GM12878 (cell line): ENCODE measurements at regions not wholly inside any gene's neighbourhood (a gene's known extent, or its start where the extent isn't known, plus 50 kb on each side); places are given as distances from the start of the nearest gene placed in this dataset.

Experiments
- ATAC-seq: fragments of 200-7000 bp; cut with Tn5 transposase; 3 replicates; pipeline ENCODE4 v1.9.1; 2020; ENCODE audit warnings: mild to moderate bottlenecking, moderate library complexity
- BruUV-seq: library from RNA; stranded (reverse); fragments of 400-500 nt; replicated peaks from 2 replicates; lab custom pipeline; 2021; lab: Mats Ljungman, UMichigan
- CTCF ChIA-PET: fragments of 300-600 bp; sonication (Branson Sonifier 250); formaldehyde crosslinking; extraction: SDS; loops from one replicate; lab custom pipeline; 2021; ENCODE audit warnings: inconsistent platforms; lab: Yijun Ruan, JAX
- POLR2A ChIA-PET: fragments of 350-600 bp; formaldehyde crosslinking; extraction: SDS; loops from one replicate; lab custom pipeline; 2021; ENCODE audit warnings: inconsistent platforms; lab: Charles Lee
- RAD21 ChIA-PET: fragments of 300-600 bp; sonication (Branson Sonifier 250); formaldehyde crosslinking; loops from one replicate; lab custom pipeline; 2023; ENCODE audit warnings: antibody characterized with exemption; ENCODE audit not compliant: unreplicated experiment; lab: Charles Lee
- SMC1A ChIA-PET: fragments of 300-600 bp; sonication (Branson Sonifier 250); formaldehyde crosslinking; loops from one replicate; lab custom pipeline; 2023; ENCODE audit not compliant: unreplicated experiment, uncharacterized antibody; lab: Charles Lee
- DNase-seq: peaks from one replicate; pipeline ENCODE4 v3.0.0-alpha.2; 2011; ENCODE audit warnings: low read depth, low spot score
- FAIRE-seq: peaks from 3 replicates; lab custom pipeline; 2011; peaks lifted over from hg19 to GRCh38; lab: Jason Lieb, UNC
- H2AFZ ChIP-seq: 2 replicates; pipeline ENCODE4 v1.6.0; 2011; ENCODE audit warnings: low read depth, low read length, control low read depth; ENCODE audit not compliant: control insufficient read depth
- H3K27ac ChIP-seq: 2 replicates; pipeline ENCODE4 v1.5.1; 2011; ENCODE audit warnings: control low read depth; ENCODE audit not compliant: control insufficient read depth, insufficient read depth
- H3K27me3 ChIP-seq, 2 experiments: replicated peaks in 1 of 2; 2 replicates each; pipeline versions ENCODE4 v1.6.0 to v1.6.1; 2011; ENCODE audit warnings: low read length in 1 of 2; ENCODE audit not compliant: control insufficient read depth in 2 of 2, insufficient read depth in 2 of 2
- H3K36me3 ChIP-seq, 2 experiments: 2 replicates each; pipeline ENCODE4 v1.5.1; 2011; ENCODE audit warnings: low read length in 1 of 2; ENCODE audit not compliant: control insufficient read depth in 2 of 2, insufficient read depth in 2 of 2
- H3K4me1 ChIP-seq: 2 replicates; pipeline ENCODE4 v1.6.1; 2011; ENCODE audit warnings: mild to moderate bottlenecking, low read length, moderate library complexity, mixed read lengths; ENCODE audit not compliant: control insufficient read depth, insufficient read depth
- H3K4me2 ChIP-seq: 2 replicates; pipeline ENCODE4 v1.6.0; 2011; ENCODE audit warnings: control low read depth; ENCODE audit not compliant: control insufficient read depth, insufficient read depth
- H3K4me3 ChIP-seq: fragments of 200-600 bp; sonication (generic); 2 replicates; pipeline ENCODE4 v1.5.1; 2016
- H3K79me2 ChIP-seq: 2 replicates; pipeline ENCODE4 v1.6.0; 2011; ENCODE audit warnings: low read length; ENCODE audit not compliant: control insufficient read depth, insufficient read depth
- H3K9ac ChIP-seq: 2 replicates; pipeline ENCODE4 v1.8.0; 2011; ENCODE audit warnings: low read length, control low read depth, mixed read lengths; ENCODE audit not compliant: control insufficient read depth, insufficient read depth
- H3K9me3 ChIP-seq: replicated peaks from 3 replicates; pipeline ENCODE4 v1.5.1; 2011; ENCODE audit warnings: mild to moderate bottlenecking, low read length; ENCODE audit not compliant: control insufficient read depth, insufficient read depth
- H4K20me1 ChIP-seq: 2 replicates; pipeline ENCODE4 v1.6.0; 2011; ENCODE audit not compliant: control insufficient read depth, insufficient read depth
- CBX3 ChIP-seq: fragments of 200-600 bp; sonication (generic); IDR thresholded peaks from 2 replicates; pipeline ENCODE4 v1.6.1; 2016; ENCODE audit warnings: low read depth, borderline replicate concordance
- CREM ChIP-seq: IDR thresholded peaks from 2 replicates; pipeline ENCODE4 v1.6.1; 2014; ENCODE audit warnings: antibody characterized with exemption, low read depth
- IRF4 ChIP-seq: IDR thresholded peaks from 2 replicates; pipeline ENCODE4 v1.6.1; 2011; ENCODE audit warnings: low read depth, low read length
- MXI1 ChIP-seq: fragments of 150-350 bp; IDR thresholded peaks from 2 replicates; pipeline ENCODE4 v1.6.1; 2011; ENCODE audit warnings: low read depth, mild to moderate bottlenecking, inconsistent platforms, low read length, improper control_type of control experiment
- PAX8 ChIP-seq: fragments of 450-650 bp; IDR thresholded peaks from 2 replicates; pipeline ENCODE4 v1.6.1; 2017; ENCODE audit warnings: mild to moderate bottlenecking, moderate library complexity
- SREBF1 ChIP-seq: IDR thresholded peaks from 2 replicates; pipeline ENCODE4 v1.6.1; 2012; ENCODE audit warnings: mild to moderate bottlenecking, low read length
- TAF1 ChIP-seq: IDR thresholded peaks from 2 replicates; pipeline ENCODE4 v1.6.1; 2011; ENCODE audit warnings: mild to moderate bottlenecking, low read depth, low read length, borderline replicate concordance
- WGBS: methylation state at CpG from one replicate; pipeline ENCODE4 v1.1.6; 2016; ENCODE audit warnings: low lambda C conversion rate; ENCODE audit not compliant: insufficient replicate concordance, insufficient coverage; ENCODE audit errors: missing lambda C conversion rate; 5-methylcytosine and 5-hydroxymethylcytosine counted together
- in situ Hi-C: fragments of 300-500 bp; cut with MboI; formaldehyde crosslinking; loops from 9 replicates; pipeline ENCODE4 v1.14.3; 2018; ENCODE audit warnings: mixed read lengths
- intact Hi-C: fragments of 100-400 bp; cut with micrococcal nuclease; formaldehyde crosslinking; loops from one replicate; pipeline ENCODE4 v1.14.2; 2022; ENCODE audit not compliant: unreplicated experiment
- TF ChIP-seq, protein P1 (sequence below): fragments of 450-650 bp; IDR thresholded peaks from 2 replicates; pipeline ENCODE4 v1.6.1; 2018; ENCODE audit warnings: borderline replicate concordance, mild to moderate bottlenecking; ENCODE audit not compliant: partially characterized antibody
- TF ChIP-seq, protein P2 (sequence below): fragments of 450-650 bp; IDR thresholded peaks from 2 replicates; pipeline ENCODE4 v1.6.1; 2018; ENCODE audit warnings: mild to moderate bottlenecking, low read depth, moderate library complexity; ENCODE audit not compliant: partially characterized antibody

- TF ChIP-seq, protein P1, sequence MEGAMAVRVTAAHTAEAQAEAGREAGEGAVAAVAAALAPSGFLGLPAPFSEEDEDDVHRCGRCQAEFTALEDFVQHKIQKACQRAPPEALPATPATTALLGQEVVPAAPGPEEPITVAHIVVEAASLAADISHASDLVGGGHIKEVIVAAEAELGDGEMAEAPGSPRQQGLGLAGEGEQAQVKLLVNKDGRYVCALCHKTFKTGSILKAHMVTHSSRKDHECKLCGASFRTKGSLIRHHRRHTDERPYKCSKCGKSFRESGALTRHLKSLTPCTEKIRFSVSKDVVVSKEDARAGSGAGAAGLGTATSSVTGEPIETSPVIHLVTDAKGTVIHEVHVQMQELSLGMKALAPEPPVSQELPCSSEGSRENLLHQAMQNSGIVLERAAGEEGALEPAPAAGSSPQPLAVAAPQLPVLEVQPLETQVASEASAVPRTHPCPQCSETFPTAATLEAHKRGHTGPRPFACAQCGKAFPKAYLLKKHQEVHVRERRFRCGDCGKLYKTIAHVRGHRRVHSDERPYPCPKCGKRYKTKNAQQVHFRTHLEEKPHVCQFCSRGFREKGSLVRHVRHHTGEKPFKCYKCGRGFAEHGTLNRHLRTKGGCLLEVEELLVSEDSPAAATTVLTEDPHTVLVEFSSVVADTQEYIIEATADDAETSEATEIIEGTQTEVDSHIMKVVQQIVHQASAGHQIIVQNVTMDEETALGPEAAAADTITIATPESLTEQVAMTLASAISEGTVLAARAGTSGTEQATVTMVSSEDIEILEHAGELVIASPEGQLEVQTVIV, result no peak
- no peak for TF ChIP-seq CREM
Observed at GRCh38 chr22:47342446-47342845, 580.0 kb downstream of the TBC1D22A start (continued).

DNA sequence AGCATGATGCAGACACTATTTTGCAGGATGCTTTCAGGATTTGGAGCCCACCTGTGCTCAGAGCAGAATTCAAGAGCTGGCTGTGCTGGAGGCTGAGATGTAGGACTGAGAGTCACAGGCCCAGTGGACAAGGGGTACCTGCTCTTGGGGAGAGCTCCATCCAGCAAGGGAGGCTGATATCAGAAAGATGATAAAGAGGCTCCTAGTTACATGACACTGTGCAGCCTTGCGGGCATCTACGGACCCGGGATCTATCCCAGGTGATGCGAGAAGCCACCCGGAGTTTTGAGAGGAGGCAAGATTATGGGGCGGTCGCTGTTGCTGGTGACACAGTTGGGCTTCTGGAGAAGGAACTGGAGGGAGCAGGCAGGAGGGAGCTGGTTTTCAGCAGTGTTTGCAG is 579.0 kb downstream of the TBC1D22A start:
- Histone ChIP-seq H2AFZ (no peak overlapping the region), H3K27ac (no peak overlapping the region), H3K4me1 (no peaks in the 10 kb centered on the region), H3K9ac (no peak overlapping the region), H4K20me1 (no peaks in the 10 kb centered on the region), H3K36me3 (no peaks in the 10 kb centered on the region), H3K27me3 (no peaks in the 10 kb centered on the region), H3K9me3 (no peaks in the 10 kb centered on the region; the same call in 2 of the 3 replicates), H3K79me2 (no peaks in the 10 kb centered on the region), H3K4me3 (no peak overlapping the region), H3K4me2 (no peak overlapping the region)
- no peak for FAIRE-seq
- RAD21 ChIA-PET, result no interaction called here
- DNase-seq, result no peak
- TF ChIP-seq, protein P2, sequence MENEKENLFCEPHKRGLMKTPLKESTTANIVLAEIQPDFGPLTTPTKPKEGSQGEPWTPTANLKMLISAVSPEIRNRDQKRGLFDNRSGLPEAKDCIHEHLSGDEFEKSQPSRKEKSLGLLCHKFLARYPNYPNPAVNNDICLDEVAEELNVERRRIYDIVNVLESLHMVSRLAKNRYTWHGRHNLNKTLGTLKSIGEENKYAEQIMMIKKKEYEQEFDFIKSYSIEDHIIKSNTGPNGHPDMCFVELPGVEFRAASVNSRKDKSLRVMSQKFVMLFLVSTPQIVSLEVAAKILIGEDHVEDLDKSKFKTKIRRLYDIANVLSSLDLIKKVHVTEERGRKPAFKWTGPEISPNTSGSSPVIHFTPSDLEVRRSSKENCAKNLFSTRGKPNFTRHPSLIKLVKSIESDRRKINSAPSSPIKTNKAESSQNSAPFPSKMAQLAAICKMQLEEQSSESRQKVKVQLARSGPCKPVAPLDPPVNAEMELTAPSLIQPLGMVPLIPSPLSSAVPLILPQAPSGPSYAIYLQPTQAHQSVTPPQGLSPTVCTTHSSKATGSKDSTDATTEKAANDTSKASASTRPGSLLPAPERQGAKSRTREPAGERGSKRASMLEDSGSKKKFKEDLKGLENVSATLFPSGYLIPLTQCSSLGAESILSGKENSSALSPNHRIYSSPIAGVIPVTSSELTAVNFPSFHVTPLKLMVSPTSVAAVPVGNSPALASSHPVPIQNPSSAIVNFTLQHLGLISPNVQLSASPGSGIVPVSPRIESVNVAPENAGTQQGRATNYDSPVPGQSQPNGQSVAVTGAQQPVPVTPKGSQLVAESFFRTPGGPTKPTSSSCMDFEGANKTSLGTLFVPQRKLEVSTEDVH, result no peak
- TF ChIP-seq CBX3 (no peak), SREBF1 (no peak), MXI1 (no peak), PAX8 (no peak), IRF4 (no peak), TAF1 (no peak)
- intact Hi-C loops, result no loop called here
- POLR2A ChIA-PET, result no interaction called here
- 63% methylated on average over 7 of the region's 7 CpGs for WGBS
- in situ Hi-C loops, result no loop called here
- BruUV-seq, result no TSS peak
- CTCF ChIA-PET, result no interaction called here
- SMC1A ChIA-PET, result no interaction called here
- ATAC-seq, result no peak
